Endothelial cell of umbilical vein (primary cell): ENCODE measurements at regions not wholly inside any gene's neighbourhood (a gene's known extent, or its start where the extent isn't known, plus 50 kb on each side); places are given as distances from the start of the nearest gene placed in this dataset.

Experiments
- BruUV-seq: library from RNA; stranded (reverse); fragments of 400-500 nt; replicated peaks from 2 replicates; lab custom pipeline; 2021; lab: Mats Ljungman, UMichigan
- CTCF ChIA-PET: fragments of 300-600, 350-600 bp; sonication (Branson Sonifier 250); formaldehyde crosslinking; loops from one replicate; lab custom pipeline; 2021; ENCODE audit warnings: antibody characterized with exemption, inconsistent platforms; lab: Charles Lee
- POLR2A ChIA-PET: fragments of 300-600, 350-600 bp; sonication (Branson Sonifier 250); formaldehyde crosslinking; loops from one replicate; lab custom pipeline; 2021; ENCODE audit warnings: antibody characterized with exemption, inconsistent platforms; lab: Charles Lee
- DNase-seq: peaks from one replicate; pipeline ENCODE4 v3.0.0-alpha.2; 2011; ENCODE audit warnings: low read depth, low spot score
- FAIRE-seq: peaks from 2 replicates; lab custom pipeline; 2011; peaks lifted over from hg19 to GRCh38; lab: Jason Lieb, UNC
- H2AFZ ChIP-seq: 2 replicates; pipeline ENCODE4 v1.6.0; 2012; ENCODE audit warnings: low read depth, low read length, control low read depth, inconsistent platforms
- H3K27ac ChIP-seq: 2 replicates; pipeline ENCODE4 v1.5.1; 2011; ENCODE audit warnings: low read depth, mild to moderate bottlenecking, control low read depth, low read length, moderate library complexity; ENCODE audit not compliant: insufficient read depth
- H3K27me3 ChIP-seq, 2 experiments: 2 replicates each; pipeline versions ENCODE4 v1.6.0 to v1.6.1; 2011; ENCODE audit warnings: low read length in 2 of 2, mixed read lengths in 1 of 2; ENCODE audit not compliant: control insufficient read depth in 2 of 2, insufficient read depth in 2 of 2
- H3K36me3 ChIP-seq, 2 experiments: 2 replicates in 1 of 2; 3 replicates in 1 of 2; pipeline ENCODE4 v1.5.1; 2011; ENCODE audit warnings: low read length in 2 of 2, mild to moderate bottlenecking in 1 of 2, moderate library complexity in 1 of 2; ENCODE audit not compliant: control insufficient read depth in 2 of 2, insufficient read depth in 2 of 2; ENCODE audit errors: extremely low read depth in 1 of 2
- H3K4me1 ChIP-seq: 3 replicates; pipeline ENCODE4 v1.5.1; 2011; ENCODE audit warnings: mild to moderate bottlenecking, low read length; ENCODE audit not compliant: control insufficient read depth, insufficient read depth; ENCODE audit errors: extremely low read depth
- H3K4me2 ChIP-seq: 2 replicates; pipeline ENCODE4 v1.6.1; 2011; ENCODE audit warnings: low read length, control low read depth, mixed read lengths; ENCODE audit not compliant: insufficient read depth
- H3K4me3 ChIP-seq, 3 experiments: fragments of 200-600 bp in 1 of 3; sonication (generic), shearing (Covaris generic) in 1 of 3; replicated peaks in 1 of 3; 2 replicates each; pipeline ENCODE4 v1.5.1; 2011 to 2016; ENCODE audit warnings: control low read depth in 3 of 3, low read length in 3 of 3, mild to moderate bottlenecking in 2 of 3, inconsistent platforms in 1 of 3, low read depth in 1 of 3, moderate library complexity in 1 of 3; ENCODE audit not compliant: insufficient read depth in 1 of 3
- H3K79me2 ChIP-seq: 2 replicates; pipeline ENCODE4 v1.6.0; 2012; ENCODE audit warnings: low read length, inconsistent platforms; ENCODE audit not compliant: control insufficient read depth, insufficient read depth
- H3K9ac ChIP-seq: replicated peaks from 2 replicates; pipeline ENCODE3; 2011; ENCODE audit warnings: low read length, control low read depth; ENCODE audit not compliant: insufficient read depth; ENCODE audit errors: extremely low read depth
- H3K9me1 ChIP-seq: replicated peaks from 3 replicates; pipeline ENCODE4 v1.6.0; 2011; ENCODE audit warnings: mild to moderate bottlenecking, low read length; ENCODE audit not compliant: control insufficient read depth, insufficient read depth; ENCODE audit errors: extremely low read depth
- H3K9me3 ChIP-seq: replicated peaks from 2 replicates; pipeline ENCODE4 v1.5.1; 2012; ENCODE audit warnings: low read length, inconsistent platforms; ENCODE audit not compliant: control insufficient read depth, insufficient read depth
- H4K20me1 ChIP-seq: replicated peaks from 2 replicates; pipeline ENCODE3; 2011; ENCODE audit warnings: mild to moderate bottlenecking, low read length; ENCODE audit not compliant: control insufficient read depth, insufficient read depth; ENCODE audit errors: extremely low read depth
- EZH2 ChIP-seq: IDR thresholded peaks from 2 replicates; pipeline ENCODE4 v1.6.1; 2012; ENCODE audit warnings: borderline replicate concordance, low read depth, mild to moderate bottlenecking, moderate library complexity, low read length, inconsistent platforms; ENCODE audit not compliant: severe bottlenecking
- GATA2 ChIP-seq: IDR thresholded peaks from 2 replicates; pipeline ENCODE4 v1.7.0; 2011; ENCODE audit warnings: low read depth, mild to moderate bottlenecking, moderate library complexity, mixed read lengths, low read length; ENCODE audit not compliant: insufficient read length, insufficient read depth
- JUN ChIP-seq: IDR thresholded peaks from 2 replicates; pipeline ENCODE4 v1.6.1; 2011; ENCODE audit warnings: borderline replicate concordance, low read depth; ENCODE audit not compliant: insufficient read length, insufficient read depth
- MYC ChIP-seq: IDR thresholded peaks from one replicate; pipeline ENCODE4 v1.6.1; 2011; ENCODE audit warnings: mild to moderate bottlenecking, low read depth, low read length
- POLR2A ChIP-seq: IDR thresholded peaks from 2 replicates; pipeline ENCODE4 v1.6.1; 2012; ENCODE audit warnings: low read depth, mild to moderate bottlenecking, control low read depth, low read length
- dilution Hi-C: fragments of 300-500 bp; cut with MboI; formaldehyde crosslinking; loops from one replicate; pipeline ENCODE4 v1.15.0; 2019; ENCODE audit warnings: low sequenced_read_pairs; ENCODE audit not compliant: extremely low pct_ligation_motif_present
- intact Hi-C: fragments of 100-400 bp; cut with micrococcal nuclease; formaldehyde crosslinking; loops from one replicate; pipeline ENCODE4 v1.10.0; 2022
- TF ChIP-seq, protein P1 (sequence below), 2 donors: IDR thresholded peaks; 1 replicate in 1 of 2; 2 replicates in 1 of 2; pipeline ENCODE4 v1.5.1; 2011; ENCODE audit warnings: low read length in 2 of 2, mild to moderate bottlenecking in 2 of 2, moderate library complexity in 2 of 2, control low read depth in 1 of 2, inconsistent platforms in 1 of 2, low read depth in 1 of 2; ENCODE audit not compliant: insufficient read depth in 1 of 2; ENCODE audit errors: extremely low read depth in 1 of 2
- TF ChIP-seq, protein P2 (sequence below): IDR thresholded peaks from 2 replicates; pipeline ENCODE4 v1.6.1; 2011; ENCODE audit not compliant: insufficient read depth, insufficient read length

DNA sequence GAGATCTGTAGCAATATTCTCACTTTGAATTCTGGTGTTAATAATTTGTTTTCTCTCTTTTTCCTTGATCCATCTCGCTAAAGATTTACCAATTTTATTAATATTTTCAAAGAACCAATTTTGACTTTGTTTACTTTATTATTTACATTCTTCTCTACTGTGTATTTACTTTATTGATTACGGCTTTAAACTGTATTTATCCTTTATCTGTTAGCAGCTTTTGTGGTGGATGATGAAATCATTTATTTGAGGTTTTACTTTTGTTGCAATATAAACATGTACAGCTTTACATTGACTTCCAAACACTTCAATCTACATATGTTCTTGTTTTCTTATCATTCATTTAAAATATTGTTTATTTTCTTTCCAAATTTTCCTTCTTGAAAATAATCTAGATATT, 719.9 kb downstream of the ADCYAP1 start:
- FAIRE-seq (no peak), DNase-seq (no peak)
- dilution Hi-C loops, result no loop called here
- intact Hi-C loops, result no loop called here
- Histone ChIP-seq H3K4me1 (no peaks in the 10 kb centered on the region), H3K79me2 (no peaks in the 10 kb centered on the region), H3K27ac (no peak overlapping the region), H2AFZ (no peak overlapping the region), H3K4me3 (no peak overlapping the region), H3K9me3 (no peaks in the 10 kb centered on the region), H3K36me3 (no peaks in the 10 kb centered on the region), H3K9ac (no peak overlapping the region), H3K27me3 (no peaks in the 10 kb centered on the region), H3K9me1 (no peaks in the 10 kb centered on the region), H3K4me2 (no peak overlapping the region), H4K20me1 (no peaks in the 10 kb centered on the region)
- CTCF ChIA-PET, result no interaction called here
- POLR2A ChIA-PET, result no interaction called here
- TF ChIP-seq, protein P1, sequence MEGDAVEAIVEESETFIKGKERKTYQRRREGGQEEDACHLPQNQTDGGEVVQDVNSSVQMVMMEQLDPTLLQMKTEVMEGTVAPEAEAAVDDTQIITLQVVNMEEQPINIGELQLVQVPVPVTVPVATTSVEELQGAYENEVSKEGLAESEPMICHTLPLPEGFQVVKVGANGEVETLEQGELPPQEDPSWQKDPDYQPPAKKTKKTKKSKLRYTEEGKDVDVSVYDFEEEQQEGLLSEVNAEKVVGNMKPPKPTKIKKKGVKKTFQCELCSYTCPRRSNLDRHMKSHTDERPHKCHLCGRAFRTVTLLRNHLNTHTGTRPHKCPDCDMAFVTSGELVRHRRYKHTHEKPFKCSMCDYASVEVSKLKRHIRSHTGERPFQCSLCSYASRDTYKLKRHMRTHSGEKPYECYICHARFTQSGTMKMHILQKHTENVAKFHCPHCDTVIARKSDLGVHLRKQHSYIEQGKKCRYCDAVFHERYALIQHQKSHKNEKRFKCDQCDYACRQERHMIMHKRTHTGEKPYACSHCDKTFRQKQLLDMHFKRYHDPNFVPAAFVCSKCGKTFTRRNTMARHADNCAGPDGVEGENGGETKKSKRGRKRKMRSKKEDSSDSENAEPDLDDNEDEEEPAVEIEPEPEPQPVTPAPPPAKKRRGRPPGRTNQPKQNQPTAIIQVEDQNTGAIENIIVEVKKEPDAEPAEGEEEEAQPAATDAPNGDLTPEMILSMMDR (IDR thresholded peaks at IDR 0.05; ENCODE audit: extremely low read depth in 1 of 2, insufficient read depth in 1 of 2, low read depth in 1 of 2, low read length in 2 of 2), result no peak
- TF ChIP-seq, protein P2, sequence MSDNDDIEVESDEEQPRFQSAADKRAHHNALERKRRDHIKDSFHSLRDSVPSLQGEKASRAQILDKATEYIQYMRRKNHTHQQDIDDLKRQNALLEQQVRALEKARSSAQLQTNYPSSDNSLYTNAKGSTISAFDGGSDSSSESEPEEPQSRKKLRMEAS, result no peak
- no peak for TF ChIP-seq POLR2A
- no peak for TF ChIP-seq GATA2
- TF ChIP-seq MYC, result no peak
- no peak for TF ChIP-seq EZH2
- no peak for TF ChIP-seq JUN
- BruUV-seq, result no TSS peak
